HG03432 (cell line): ENCODE measurements at regions not wholly inside any gene's neighbourhood (a gene's known extent, or its start where the extent isn't known, plus 50 kb on each side); places are given as distances from the start of the nearest gene placed in this dataset.
"Not testable (repeated sequence)": the region's sequence is repeated elsewhere in the genome, so short reads cannot be mapped to it uniquely, and the experiment has no call there.

Experiments
- ATAC-seq: cut with Tn5 transposase; IDR thresholded peaks from one replicate; pipeline ENCODE4 v1.9.1; 2021; ENCODE audit warnings: mild to moderate bottlenecking, moderate library complexity; ENCODE audit not compliant: unreplicated experiment

DNA sequence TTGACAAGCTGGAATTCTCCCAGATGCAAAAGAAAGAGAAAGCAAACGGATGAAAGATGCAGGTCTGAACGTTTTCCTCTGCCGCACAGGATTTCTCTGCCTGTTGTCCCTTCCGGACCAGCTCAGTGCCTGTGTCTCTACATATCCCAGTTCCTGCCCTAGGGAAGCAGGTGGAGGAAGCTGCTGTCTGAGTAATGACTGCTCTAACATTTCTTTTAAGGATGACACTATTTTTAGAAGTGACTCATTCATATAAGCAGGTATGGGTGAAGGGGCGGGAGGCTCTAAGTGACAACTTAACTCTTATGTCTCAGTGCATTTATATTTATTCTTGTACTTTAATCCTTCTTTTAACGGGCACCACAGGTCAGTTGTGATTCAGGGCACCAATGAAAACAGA, 128.8 kb downstream of the SLC24A2 start:
- ATAC-seq, result no peak

DNA sequence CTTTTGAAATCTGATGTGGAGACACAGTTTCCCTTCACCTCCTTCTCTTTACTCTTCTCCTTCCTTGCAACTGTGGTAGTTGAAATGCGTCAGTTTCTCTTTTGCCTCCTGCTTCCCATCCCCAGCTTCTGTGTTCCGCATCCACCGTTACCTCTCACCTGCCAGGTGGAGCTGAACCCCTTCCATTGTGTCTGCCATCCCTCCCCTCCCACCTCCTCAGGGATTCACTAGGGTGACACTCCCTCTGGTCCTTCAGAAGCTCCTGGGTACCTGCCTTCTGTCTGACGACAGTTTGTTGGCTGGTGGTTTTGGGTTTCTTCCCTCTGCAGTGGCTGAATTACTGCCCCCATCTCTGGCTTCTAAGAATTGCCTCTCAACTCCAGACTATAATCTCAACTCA, 132.1 kb downstream of the SLC24A2 start:
- no peak for ATAC-seq

DNA sequence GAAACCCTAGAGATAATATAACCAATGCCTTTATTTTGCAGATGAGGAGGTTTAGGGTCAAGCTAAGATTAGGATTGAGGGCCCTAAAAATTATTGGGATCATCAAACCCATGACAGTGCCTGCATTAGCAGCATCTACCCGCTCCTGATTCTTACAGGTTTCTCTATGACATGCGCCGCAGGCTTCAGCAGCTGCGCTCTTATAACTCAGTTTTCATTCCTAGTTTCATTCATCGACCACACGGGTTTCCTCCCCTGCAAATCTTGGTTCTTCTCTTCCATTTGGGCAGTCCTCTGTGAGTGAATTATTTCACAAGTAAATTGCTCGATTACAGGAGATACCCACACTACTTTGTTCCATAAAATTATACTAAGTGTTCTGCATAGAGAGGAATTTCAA, 137.2 kb downstream of the SLC24A2 start:
- ATAC-seq, result no peak

DNA sequence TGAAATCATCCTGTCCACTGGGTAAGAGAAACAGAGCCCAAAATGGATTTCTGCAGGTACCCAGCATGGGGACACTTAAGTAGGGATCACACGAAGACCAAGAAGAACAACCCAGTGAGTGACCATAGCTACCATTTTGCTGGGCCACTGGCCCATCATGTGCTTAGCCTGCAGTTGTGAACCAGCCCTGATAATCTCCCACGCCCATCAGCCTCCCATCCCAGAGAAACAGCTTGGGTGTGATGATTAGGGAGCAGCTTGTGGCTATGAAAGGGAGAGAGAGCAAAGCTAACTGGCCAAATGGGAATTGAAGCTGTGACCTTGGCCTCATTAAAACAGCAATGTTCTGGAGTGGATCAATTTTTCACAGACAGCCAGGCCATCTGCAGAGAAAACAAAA, 138.5 kb downstream of the SLC24A2 start:
- ATAC-seq, result no peak

DNA sequence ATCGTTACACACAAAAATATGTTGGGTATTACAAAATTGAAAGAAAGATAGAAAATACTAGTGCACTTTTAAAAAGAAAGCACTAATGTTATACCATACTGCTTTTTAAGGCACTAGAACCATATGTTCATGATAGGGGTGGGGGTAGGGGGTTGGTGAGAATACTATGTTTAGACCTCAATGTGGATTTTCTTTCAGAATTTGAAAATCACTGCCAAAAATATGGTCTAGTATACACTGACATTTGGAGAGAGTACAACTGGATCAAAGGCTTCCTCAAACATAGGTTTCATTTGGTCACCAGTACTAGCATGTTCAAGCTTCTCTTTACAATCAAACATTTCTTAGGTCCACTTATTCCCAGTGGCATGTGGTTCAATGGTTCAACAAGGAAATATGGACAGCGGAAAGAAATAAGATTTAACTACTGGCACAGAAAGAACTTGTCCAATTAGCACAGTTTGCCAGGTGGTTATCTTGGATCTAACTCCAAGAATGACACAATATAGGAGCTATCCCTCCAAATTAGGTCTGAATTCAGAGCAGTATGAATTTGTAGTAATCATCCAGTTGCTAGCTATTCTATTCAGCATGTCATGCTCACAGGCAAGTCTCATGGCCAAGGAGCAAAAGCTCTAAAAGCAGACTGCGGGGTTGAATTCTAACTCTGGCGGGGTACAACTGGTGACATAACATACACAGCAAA, 139.3 kb downstream of the SLC24A2 start:
- ATAC-seq, result no peak

DNA sequence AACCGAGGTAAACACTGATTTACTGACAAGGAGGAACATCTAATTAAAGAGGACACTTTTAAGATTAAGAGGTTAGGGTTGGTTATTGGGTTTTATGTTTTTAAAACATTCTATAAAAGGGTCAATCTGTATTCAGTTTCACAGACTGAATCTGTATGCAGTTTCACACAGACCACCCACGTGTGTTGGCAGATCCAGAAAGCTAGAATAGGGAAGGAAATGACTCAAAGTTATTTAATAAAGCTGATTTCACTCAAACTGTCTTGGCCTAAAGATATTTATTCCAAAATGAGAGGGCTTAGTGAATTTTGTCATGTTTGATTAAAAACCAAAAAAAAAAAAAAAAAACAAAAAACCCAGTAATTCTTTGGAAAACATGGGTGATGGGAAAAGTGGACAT, 140.2 kb downstream of the SLC24A2 start:
- ATAC-seq, result no peak

DNA sequence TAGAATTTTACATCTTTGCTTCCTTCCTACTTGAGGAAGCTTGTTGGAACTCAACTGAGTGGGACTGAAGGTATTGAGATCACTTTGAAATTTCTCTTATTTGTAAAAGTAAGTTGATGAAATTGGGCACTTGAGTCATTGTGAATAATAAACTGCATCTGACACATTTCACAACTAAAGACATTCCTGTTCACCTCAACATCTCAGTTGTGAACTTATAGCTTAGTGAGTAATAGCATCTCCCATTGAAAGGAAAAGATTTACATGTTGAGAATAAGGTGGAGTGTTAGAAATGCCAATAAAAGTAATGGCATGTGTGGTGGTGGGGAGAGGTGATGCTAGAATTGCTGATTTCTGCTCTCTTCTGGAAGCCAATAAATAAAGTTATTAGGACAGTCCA, 145.0 kb downstream of the SLC24A2 start:
- ATAC-seq, result no peak

DNA sequence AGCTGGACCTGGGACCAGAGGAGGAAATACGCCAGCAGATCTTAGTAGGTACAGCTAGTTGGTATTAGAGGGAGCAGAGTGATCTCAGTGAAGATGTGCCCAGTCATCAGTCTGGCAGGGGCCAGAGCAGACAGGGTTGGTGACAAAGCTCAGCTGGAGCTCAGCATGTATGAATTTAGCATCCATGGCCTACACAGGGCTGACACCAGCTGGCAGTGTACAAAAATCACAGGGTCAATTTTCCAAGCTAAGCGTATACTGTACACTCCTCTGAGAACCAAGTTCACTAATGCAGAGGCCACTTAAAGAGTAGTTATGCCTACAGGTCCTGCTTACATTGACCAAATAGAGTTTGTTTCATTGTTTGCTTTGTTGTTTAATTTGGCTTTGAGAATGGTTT, 146.6 kb downstream of the SLC24A2 start:
- ATAC-seq, result no peak

DNA sequence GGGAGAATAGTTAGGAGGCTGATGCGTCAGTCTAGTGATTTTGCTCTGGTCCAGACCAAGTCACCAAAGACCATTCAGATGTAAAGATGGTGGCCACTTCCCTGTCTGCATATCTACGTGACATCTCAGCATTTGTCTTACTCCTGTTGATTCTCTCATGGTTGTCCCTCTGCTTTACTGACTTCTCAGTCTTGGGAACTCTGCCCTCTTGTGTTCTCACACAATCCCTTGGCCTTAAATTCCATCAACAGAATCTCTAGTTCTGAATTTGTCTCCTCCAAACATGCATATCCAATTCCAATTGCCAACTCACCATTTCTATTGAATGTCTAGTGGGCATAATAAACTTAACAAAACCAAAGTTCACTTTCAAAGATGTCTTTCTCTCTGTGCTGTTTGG, 147.8 kb downstream of the SLC24A2 start:
- ATAC-seq, result no peak

DNA sequence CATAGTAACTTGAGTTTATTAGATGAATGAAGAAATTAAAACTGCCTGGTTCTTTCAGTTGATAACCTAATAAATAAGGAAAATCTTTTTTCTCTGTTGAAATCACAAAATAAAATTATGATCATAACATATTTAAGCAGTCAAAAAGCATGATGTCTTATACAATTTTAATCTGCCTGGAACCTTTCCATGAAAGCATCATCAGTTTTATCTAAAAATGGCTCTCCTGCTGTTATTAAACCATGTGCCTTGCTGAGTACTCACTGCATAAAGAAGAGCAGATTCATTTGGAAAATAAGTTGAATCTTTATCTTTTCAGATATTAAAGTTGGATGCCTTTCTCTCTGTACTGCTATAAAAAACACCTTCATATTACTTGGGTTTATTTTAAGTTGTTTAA, 148.8 kb downstream of the SLC24A2 start:
- ATAC-seq, result no peak

DNA sequence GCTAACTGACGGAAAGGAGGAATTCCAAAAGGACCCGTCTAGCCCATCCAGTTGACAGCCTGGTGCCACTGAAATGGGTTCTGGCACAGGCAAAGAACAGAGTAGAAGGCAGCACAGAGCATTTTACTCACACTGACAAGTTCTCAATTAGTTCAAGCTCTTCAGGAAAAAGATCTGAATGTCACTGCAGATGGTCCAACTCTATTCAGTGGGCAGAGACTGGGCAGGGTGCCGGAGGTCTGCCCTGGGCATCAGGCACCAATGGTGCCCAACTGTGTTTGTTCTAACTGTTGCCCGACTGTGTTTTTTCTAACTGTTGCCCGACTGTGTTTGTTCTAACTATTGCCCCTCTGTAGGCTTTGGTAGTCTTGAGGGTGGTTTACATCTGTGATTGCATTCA, 151.8 kb downstream of the SLC24A2 start:
- no peak for ATAC-seq

DNA sequence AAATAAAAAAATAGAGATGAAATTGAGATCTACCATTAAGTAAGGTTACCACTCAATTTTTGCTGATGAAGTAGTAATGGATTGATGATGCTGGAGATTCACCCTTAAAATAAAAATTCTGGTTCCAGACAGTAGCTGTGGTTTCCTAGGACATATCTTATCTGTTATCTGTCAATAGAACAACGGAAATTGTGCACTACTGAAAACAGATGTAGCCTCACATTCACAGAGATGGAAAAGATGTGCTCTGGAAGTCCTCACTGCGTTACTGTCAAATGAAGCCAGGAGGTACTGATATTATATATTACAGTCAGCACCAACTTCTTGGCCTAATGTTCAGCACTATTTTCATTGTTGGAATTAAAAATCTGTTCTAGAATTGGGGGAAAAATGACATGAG, 154.0 kb downstream of the SLC24A2 start:
- no peak for ATAC-seq

DNA sequence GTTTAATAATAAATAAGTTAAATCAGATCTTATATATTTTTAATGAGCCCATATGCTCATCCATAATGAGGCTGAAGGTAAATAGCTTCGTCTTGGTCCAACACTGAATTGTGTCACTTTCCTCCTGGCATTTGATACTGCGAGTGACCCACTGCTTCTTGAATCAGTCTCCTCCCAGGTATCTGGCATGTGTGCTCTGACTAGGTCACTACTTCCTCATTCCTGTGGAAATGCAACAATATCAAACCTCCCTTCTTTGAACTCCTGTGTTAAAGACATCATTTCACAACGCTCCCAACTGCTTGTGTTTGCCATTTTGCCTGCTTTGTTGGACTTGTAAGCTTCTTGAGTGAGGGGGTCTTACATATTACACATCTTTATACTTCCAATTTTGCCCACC, 157.7 kb downstream of the SLC24A2 start:
- no peak for ATAC-seq

DNA sequence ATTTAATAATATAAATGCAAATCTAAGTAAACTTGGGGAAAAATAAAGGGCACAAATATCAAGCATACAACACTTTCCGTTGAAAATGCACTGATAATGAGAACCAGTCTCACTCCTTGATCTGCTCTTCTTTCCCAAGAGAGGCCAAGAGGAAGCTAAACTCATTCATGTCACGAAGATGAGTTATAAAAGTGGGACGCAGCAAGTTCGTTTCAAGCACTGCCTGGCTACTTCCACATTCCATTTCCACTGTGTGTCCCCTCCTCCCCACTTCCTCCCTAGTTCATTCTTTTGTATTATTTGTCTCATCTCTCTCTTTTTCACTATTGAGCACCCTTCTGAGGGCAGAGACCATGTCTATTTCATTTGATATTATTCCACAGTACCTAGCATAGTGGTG, 158.1 kb downstream of the SLC24A2 start:
- ATAC-seq, result no peak

DNA sequence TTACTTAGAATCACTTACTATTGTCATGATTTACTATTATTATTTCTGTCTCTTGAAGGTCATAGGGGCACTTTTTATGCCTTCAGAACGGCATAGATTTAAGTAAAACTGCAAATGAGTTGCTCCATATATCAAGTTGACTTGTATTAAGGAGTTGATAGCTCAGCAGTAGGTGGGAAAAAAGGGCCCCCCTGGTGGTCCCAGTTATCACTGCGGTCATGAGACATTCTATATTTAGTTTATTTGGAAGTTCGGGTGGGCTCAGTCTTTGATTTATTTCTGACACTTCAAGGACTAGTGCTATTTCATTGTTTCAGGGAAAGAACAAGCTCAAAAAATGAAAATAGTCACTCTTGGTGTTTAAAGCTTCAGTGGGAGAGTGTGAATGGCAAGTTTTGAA, 159.3 kb downstream of the SLC24A2 start:
- ATAC-seq, result no peak

DNA sequence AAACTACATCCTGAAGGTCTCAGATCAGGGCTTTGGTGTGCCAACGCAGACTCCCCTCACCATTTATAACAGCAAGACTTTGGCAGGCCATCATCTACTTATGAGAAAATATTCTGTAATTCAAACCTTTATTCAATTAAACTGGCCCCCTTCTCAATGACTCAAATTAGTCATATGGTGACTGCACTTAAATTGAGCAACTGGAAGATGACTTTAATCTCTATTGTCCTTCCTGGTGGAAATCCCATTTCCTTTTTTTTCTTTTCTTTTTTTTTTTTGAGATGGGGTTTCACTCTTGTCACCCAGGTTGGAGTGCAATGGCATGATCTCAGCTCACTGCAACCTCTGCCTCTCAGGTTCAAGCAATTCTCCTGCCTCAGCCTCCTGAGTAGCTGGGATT, 163.4 kb downstream of the SLC24A2 start:
- ATAC-seq, result not testable (repeated sequence)

DNA sequence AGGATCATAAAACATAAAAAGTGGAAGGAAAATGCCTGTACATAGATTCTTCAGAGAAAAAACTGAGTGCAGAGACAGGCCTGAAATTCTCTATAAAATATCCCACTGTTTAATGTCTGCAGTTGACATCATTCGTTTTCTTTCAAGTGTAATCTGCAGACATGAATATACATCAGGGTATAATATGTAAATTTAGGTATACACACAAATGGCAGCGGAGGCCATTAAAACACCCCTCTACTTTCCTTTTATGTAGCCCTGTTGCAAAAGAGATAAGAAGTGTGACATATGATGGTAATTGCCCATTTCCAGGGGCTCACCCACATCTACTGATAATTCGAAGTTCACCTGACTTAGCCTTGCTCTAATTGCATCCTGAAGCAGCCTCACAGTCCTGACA, 164.3 kb downstream of the SLC24A2 start:
- ATAC-seq, result no peak

DNA sequence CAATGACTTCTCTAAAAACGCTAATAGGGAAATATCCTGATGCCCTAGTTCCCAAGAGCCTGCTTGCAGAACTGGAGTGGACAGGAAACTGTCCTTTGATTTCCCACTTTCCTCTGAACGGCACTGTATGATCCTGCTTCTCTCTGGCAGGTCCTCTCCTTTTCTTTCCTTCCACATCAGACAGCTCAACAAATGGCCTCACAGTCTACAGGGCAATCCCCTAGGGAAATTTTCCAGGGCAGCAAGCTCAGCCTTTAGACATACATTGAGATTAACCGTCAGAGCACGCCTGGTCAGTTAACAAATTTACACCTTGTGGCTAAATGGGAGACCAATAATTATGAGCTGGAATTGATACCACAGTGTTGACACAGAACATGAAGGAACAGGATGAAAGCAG, 164.9 kb downstream of the SLC24A2 start:
- ATAC-seq, result no peak

DNA sequence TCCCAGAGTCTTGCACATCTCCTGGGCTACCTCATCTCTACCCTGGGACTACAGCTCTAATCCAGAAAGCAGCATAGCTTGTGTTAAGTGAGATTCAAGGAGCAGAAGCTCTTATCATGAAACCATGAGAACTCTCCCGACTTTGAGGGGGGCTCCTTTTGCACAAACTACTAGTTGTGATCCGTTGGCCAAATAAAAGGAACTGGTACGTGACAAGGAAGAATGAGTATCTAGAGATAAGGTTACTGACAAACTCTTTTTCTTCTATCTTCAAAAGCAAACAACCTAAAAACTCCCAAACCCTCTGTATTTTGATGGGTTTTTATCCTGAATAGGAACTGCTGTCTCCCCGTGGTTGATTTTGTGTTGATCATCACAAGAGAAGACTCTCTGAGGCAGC, 168.5 kb downstream of the SLC24A2 start:
- ATAC-seq, result no peak

DNA sequence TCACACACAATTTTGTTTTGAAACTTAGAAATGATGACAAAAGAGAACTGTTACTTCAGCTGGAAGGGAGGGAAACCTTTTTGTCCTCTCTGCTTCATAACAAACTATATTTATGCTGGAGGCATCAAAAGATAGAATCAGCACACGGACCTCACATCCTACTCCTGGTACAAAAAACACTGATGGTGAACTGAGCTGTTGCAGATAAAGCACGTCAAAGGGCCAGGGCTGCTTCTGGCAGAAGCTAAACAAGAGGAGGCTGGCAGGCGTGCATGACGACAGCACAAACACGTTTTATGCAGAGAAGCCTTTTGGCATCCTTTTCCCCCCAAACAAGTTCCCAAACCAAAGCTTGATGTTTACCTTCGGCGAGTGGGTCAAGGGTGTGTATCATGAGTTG, 169.6 kb downstream of the SLC24A2 start:
- ATAC-seq, result no peak

DNA sequence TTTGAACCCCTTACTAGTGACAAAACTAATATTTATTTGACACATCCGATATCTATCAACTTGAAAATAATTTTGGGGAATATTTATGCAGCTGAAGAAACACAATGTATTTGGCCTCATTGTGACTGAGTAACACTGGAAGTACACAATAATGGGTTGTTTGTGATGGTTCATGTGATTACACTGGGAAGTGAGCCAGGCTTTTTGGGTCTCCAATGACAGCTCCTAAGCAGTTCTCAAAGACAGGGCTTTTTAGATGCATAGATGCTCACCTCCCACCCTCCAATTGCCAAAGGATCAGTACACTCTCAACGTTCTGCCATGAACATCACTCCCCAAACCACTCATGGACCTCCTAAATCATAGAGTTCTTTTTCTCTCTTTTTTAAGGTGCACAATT, 170.0 kb downstream of the SLC24A2 start:
- no peak for ATAC-seq

DNA sequence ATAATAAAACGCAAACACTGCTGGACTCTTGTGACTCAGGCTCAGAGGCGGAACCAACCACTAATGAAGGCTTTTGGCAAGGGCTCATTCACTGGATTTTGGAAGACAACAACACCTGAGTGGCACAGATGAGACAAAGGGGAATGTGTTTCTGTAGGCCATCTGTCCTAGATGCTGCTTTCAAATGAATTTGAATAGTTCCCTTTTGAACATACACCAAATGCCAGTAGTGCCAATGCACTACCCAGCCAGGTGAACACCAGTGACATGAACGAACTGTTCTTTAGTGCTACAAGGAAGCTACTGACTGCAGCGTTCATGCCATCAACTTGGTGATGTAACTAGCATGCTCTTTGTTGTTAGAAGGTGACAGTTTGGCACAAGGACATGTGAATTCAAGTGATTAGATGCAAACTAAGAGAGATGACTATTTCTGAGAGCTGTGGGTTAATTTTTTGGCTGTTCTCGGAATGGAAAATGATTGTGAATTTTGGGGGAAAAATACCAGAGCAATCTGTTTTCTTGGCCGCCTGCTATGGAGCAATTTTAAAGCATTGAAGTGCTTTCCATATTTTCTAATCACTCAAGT, 173.7 kb downstream of the SLC24A2 start:
- no peak for ATAC-seq

DNA sequence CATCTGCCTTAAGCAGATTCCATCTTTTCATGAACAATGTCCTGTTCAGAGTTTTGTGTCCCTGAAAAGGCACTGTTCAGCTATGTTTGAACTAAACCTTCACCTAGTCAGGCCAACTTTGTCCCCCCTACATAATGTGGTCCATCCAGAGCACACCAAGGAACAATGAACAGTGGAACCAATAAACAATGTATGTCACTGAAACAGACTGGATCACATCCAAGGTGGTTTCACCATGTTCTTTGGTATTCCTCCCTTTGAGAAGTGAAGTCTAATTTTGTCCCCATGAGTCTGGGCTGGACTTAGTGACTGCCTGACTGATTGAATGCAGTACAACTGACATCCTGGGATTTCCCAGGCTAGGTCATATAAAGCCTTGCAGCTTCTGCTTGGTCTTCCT, 174.5 kb downstream of the SLC24A2 start:
- ATAC-seq, result no peak
